CMK (cell line): ENCODE measurements at regions not wholly inside any gene's neighbourhood (a gene's known extent, or its start where the extent isn't known, plus 50 kb on each side); places are given as distances from the start of the nearest gene placed in this dataset.

Experiments used
- DNase-seq: peaks from one replicate; pipeline ENCODE4 v3.0.0-alpha.2; 2010; ENCODE audit warnings: low read depth

GRCh38 chr5:2130361-2130760 lies 247.6 kb upstream of the IRX4 start:
- DNase-seq: no peak

- no peak for DNase-seq
Measured at GRCh38 chr5:2129568-2130272, 247.0 kb upstream of the IRX4 start.

- DNase-seq: no peak
Measured at GRCh38 chr5:2128686-2129355, 246.1 kb upstream of the IRX4 start.

GRCh38 chr5:2126512-2126911 lies 243.8 kb upstream of the IRX4 start:
- no peak for DNase-seq

- no peak for DNase-seq
Measured at GRCh38 chr5:2125901-2126265, 243.2 kb upstream of the IRX4 start.

- no peak for DNase-seq
Measured at GRCh38 chr5:2125171-2125900, 242.6 kb upstream of the IRX4 start.

GRCh38 chr5:2124434-2125170 lies 241.9 kb upstream of the IRX4 start:
- no peak for DNase-seq

GRCh38 chr5:2123874-2124273 lies 241.1 kb upstream of the IRX4 start:
- DNase-seq: no peak

GRCh38 chr5:2120361-2120760 lies 237.6 kb upstream of the IRX4 start:
- DNase-seq: no peak

- no peak for DNase-seq
Measured at GRCh38 chr5:2119573-2119972, 236.8 kb upstream of the IRX4 start.

GRCh38 chr5:2113348-2114131 lies 230.8 kb upstream of the IRX4 start:
- no peak for DNase-seq

GRCh38 chr5:2112173-2113025 lies 229.7 kb upstream of the IRX4 start:
- no peak for DNase-seq

GRCh38 chr5:2111569-2112105 lies 228.9 kb upstream of the IRX4 start:
- no peak for DNase-seq

- DNase-seq: no peak
Measured at GRCh38 chr5:2110934-2111462, 228.3 kb upstream of the IRX4 start.

- no peak for DNase-seq
Measured at GRCh38 chr5:2110137-2110933, 227.6 kb upstream of the IRX4 start.

GRCh38 chr5:2109566-2109965 lies 226.8 kb upstream of the IRX4 start:
- DNase-seq: no peak

- DNase-seq: no peak
Measured at GRCh38 chr5:2106721-2107120, 224.0 kb upstream of the IRX4 start.

- DNase-seq: no peak
Measured at GRCh38 chr5:2105141-2105540, 222.4 kb upstream of the IRX4 start.

GRCh38 chr5:2103940-2104339 lies 221.2 kb upstream of the IRX4 start:
- DNase-seq: no peak
